AG10803 (cell line): ENCODE measurements at regions not wholly inside any gene's neighbourhood (a gene's known extent, or its start where the extent isn't known, plus 50 kb on each side); places are given as distances from the start of the nearest gene placed in this dataset.
"Not testable (repeated sequence)": the region's sequence is repeated elsewhere in the genome, so short reads cannot be mapped to it uniquely, and the experiment has no call there.

Experiments used
- DNase-seq: peaks from one replicate; pipeline ENCODE4 v3.0.0; 2010; ENCODE audit warnings: low read depth
- H3K4me3 ChIP-seq: 2 replicates; pipeline ENCODE4 v1.5.1; 2011; ENCODE audit warnings: mild to moderate bottlenecking, low read length, control low read depth

GRCh38 chr2:111569356-111570199 lies 314.4 kb downstream of the ANAPC1 start:
- H3K4me3 ChIP-seq, DNase-seq: not testable (repeated sequence)

DNA sequence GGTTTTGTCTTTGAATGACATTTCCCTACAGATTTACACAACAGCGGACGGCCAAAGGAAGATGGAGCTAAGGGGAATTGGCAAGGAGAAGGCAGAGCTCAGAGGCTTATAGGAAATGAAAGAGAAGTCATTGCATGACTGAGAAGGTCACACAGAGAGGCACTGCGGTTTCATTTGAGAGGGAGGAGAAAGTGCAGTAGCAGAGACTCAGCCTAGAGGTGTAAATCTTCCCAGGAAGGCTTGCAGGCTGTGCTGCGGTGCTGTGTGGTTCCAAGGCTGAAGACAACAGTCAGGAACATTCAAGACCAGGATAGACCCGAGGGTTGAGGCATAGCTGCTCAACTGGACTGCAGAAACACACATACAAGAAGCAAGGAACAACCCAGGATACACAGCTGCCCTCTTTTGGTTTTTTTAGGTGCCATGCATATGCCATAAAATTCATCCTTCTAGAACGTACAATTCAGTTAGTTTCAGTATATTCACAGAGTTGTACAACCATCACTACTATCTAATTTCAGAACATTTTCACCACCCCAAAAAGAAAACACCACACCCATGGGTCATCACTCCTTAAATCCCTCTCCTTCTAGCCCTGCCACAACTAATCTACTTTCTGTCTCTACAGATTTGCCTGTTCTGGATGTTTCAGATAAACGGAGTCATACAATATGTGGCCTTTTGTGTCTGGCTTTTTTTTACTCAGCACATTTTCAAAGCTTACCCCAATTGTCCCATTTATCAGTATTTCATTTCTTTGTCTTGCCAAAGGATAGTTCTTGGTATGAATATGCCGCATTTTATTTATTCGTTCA lies 313.5 kb downstream of the ANAPC1 start:
- 0 out of 2 replicates have a peak overlapping the region, but pooled peaks have one; percentile 9 for H3K4me3 ChIP-seq
- peak; percentile 29 for DNase-seq

GRCh38 chr2:111574803-111575202 lies 309.2 kb downstream of the ANAPC1 start:
- not testable (repeated sequence) for H3K4me3 ChIP-seq, DNase-seq

GRCh38 chr2:111577154-111577885 lies 306.7 kb downstream of the ANAPC1 start:
- DNase-seq, H3K4me3 ChIP-seq: not testable (repeated sequence)

DNA sequence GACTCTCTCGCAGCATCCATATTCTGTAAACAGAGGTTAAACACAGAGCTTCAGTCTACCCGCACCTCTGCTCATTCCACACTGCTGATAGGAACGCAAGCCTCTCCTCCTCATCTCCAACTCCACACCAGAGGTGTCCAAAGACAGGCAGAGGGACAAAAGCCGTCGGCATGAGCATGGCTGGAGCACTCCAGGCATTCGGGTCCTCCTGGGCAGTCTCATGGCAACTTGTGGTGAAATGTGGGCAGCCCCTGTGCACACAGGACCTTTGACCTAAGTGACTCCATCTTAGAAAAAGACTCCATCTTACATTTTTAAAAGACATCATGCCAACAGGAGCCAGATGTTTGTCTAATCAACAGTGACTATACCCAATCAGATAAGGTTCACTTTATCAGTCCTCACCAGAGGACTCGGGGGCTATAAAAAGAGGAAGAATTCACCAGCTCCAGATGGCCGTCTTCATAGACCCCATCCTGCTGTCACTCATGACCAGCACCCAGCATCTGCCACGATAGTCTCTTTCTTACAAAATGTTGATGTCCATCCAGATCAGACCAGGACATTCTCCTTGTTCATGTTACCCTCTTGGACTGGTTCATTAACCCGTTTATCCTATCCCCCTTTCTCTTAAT lies 304.4 kb downstream of the ANAPC1 start:
- DNase-seq, result not testable (repeated sequence)

GRCh38 chr2:111580616-111581015 lies 303.4 kb downstream of the ANAPC1 start:
- DNase-seq, H3K4me3 ChIP-seq: not testable (repeated sequence)

More for the DNA sequence above, 304.4 kb downstream of the ANAPC1 start:
- H3K4me3 ChIP-seq, result not testable (repeated sequence)

- not testable (repeated sequence) for H3K4me3 ChIP-seq, DNase-seq
These were observed 301.9 kb downstream of the ANAPC1 start for GRCh38 chr2:111582090-111582489.

- DNase-seq, H3K4me3 ChIP-seq: not testable (repeated sequence)
These were observed 300.5 kb downstream of the ANAPC1 start for GRCh38 chr2:111583480-111583879.

DNA sequence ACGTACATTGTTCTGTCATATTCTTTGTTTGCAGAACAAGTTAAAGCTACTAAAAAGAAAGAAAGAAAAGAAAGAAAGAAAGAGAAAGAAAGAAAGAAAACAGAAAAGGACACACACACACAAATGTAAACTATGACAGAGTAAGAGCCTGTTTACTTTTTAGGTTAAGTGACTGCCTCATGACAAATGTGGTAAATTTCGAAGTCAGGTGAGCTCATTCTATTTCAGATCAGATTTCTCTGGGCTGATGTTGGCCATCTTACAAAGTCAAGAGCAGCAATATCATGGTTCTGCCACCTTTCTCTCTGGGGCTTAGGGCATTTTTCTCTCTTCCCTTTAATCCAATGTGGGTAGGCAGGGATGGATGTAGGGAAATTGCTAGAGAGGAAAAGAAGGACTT lies 299.5 kb downstream of the ANAPC1 start:
- DNase-seq, result not testable (repeated sequence)

DNA sequence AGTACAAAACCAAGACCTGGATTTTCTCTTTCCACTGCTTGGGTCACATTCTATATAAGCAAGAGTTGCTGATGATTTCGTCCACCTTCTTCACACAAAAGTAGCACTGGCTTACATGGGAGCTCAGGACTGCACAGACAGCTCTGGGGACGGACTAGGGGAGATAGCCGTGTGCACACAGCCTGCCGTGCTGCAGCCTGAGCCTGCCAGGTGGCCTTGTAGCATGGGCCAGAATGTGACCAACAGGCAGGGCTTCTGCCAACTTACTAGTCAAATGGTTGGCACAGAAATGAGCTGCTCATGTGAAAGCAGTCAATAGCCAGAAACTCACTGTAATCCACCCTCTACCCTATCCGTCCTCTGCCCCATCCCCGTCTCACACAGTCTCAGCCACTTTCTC lies 299.0 kb downstream of the ANAPC1 start:
- not testable (repeated sequence) for H3K4me3 ChIP-seq, DNase-seq

More for the DNA sequence above, 299.5 kb downstream of the ANAPC1 start:
- not testable (repeated sequence) for H3K4me3 ChIP-seq

DNA sequence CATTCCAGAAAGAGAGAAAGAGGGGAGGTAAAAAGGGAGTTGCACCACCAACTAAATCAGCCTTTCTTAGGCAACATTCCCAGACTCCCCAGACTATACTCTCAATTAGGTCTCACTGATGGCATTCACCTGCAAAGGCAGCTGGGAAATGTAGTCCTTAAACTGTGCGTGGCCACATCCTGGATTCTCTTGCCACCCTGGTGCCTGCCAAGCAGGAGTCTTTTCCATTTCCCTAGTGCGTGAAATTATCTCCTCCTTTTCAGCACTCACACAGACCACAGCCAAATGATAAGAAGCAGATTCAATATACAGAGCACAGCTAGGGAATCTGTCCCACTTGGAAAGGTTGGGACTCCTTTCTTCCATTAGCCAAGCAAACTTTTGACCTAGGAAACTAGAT lies 298.0 kb downstream of the ANAPC1 start:
- not testable (repeated sequence) for H3K4me3 ChIP-seq, DNase-seq

GRCh38 chr2:111595072-111595471 lies 288.9 kb downstream of the ANAPC1 start:
- not testable (repeated sequence) for DNase-seq, H3K4me3 ChIP-seq

- not testable (repeated sequence) for H3K4me3 ChIP-seq, DNase-seq
These were observed 286.9 kb downstream of the ANAPC1 start for GRCh38 chr2:111596808-111597705.

GRCh38 chr2:111598944-111599343 lies 285.0 kb downstream of the ANAPC1 start:
- H3K4me3 ChIP-seq, DNase-seq: not testable (repeated sequence)

- not testable (repeated sequence) for H3K4me3 ChIP-seq, DNase-seq
These were observed 281.7 kb downstream of the ANAPC1 start for GRCh38 chr2:111602259-111602658.

DNA sequence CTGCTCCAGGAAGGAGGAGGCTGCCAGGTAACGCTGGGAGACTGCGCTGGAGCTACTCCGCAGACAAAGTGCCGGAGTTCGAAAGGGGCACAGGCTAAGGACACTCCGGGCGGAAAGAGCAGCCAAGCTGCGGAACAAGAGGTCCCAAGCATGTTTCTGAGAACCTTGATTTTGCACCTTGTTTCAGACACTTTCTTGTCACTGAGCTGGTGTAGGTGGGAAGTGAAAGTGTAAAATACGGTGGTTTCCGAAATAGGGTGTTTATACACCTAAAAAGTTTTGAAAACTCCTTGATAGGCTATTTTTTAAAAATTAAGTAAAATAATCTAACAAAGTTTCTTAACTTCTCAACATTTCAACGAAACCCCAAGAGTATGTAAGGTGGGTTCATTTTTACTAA lies 278.2 kb downstream of the ANAPC1 start:
- H3K4me3 ChIP-seq, DNase-seq: not testable (repeated sequence)

DNA sequence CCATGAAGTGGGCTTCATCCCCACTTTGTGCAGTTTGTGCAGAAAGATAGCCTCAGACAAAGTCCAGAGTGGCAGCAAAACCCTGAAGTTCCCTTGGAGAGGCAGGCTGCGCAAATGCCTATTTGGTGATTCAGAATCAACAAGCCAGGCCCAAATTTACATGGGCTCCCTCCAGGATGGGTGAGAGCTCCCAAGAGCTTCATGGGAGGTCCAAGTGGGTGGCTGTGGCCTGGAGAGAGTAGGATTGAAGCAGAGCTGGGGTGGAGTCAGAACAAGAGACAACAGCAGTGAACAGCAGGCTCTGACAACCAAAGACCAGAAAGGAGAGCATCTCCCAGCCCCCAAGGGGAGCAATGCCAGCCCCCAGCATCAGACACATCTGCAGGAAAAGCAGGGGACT lies 277.4 kb downstream of the ANAPC1 start:
- not testable (repeated sequence) for DNase-seq

GRCh38 chr2:111609146-111609844 lies 274.7 kb downstream of the ANAPC1 start:
- DNase-seq, H3K4me3 ChIP-seq: not testable (repeated sequence)

More for the DNA sequence above, 277.4 kb downstream of the ANAPC1 start:
- H3K4me3 ChIP-seq, result not testable (repeated sequence)
